ENCODE measurements at regions not wholly inside any gene's neighbourhood (a gene's known extent, or its start where the extent isn't known, plus 50 kb on each side); places are given as distances from the start of the nearest gene placed in this dataset.
"Not testable (repeated sequence)": the region's sequence is repeated elsewhere in the genome, so short reads cannot be mapped to it uniquely, and the experiment has no call there.

DNA sequence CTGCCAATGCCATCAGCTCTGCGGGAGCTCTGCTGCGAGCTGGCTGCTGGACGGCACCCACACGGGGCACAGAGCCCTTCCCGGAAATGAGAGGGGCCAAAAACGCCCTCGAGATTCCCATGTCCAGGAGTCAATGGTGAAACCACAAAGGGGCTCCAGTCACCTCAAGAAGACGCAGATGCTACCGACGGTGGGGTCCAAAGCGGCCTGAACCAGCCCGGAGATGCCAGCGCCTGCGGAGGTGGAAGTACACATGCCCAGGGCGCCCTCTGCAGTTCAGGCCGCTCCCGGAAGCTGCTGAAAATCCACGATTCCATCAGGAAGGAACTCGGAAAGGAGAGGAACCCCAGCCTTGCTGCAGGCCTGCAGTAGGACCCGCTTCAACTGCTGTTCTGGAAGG is 82.4 kb upstream of the SELENOP start:
- DNase-seq (ENCODE audit: low read depth): no peak

DNA sequence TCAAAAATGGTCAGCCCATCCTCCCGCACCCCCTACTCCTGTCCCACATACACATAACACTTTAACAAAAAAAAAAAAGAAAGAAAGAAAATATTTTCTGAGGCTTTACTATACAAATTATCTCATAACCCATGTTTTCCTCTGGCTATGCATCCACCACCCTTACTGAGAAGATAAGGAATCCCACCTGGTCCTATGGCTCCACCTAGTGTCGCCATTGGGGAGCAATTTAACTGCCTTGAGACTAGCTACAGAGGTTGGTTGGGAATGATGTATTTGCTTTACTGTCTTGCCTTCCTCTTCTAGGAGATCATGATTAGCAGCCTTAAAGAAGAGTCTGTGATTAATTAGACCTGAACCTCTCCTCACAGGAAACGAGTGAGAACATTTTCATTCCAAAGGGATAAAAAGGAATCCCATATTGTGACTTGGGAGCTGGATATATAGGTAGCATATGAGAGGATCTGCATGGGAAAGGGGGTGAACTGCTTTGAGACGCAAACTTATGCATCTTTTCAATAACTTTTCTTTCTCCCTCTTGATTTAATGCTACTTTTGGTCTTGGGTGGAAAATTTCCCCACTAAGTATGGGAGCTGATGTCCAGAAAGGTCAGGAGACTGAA is 77.7 kb upstream of the SELENOP start:
- DNase-seq (ENCODE audit: low read depth): peak; percentile 30

DNA sequence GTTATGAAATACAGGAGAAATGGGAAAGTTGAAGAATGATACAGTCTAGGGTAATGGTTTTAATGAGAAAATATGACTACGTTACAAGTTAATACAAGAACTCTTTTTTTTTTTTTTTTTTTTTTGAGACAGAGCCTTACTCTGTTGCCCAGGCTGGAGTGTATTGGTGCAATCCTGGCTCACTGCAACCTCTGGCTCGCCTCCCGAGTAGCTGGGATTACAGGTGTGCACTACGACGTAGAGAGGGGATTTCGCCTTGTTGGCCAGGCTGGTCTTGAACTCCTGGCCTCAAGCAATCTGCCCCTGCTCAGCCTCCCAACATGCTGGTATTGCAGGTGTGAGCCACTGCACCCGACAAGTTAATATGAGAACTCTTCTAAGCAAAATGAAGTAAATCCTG is 77.1 kb upstream of the SELENOP start:
- DNase-seq (ENCODE audit: low read depth): no peak

DNA sequence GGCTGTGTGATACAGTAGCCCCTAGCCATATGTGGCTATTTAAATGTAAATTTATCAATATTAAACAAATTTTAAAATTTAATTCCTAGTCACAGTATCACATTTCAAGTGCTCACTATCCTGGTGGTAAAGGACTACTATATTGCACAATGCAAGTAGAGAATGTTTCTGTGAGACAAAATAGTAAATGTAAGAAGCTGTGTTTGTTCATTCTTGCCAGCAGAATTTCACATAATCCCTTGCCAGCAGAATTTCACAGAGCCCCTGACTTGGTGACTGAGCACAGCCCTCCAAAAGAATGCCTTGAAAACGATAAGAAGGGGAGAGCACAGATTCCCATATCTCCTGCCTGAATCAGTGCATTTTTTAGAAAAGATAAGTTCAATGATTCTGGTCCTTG is 75.9 kb upstream of the SELENOP start:
- DNase-seq (ENCODE audit: low read depth): no peak

DNA sequence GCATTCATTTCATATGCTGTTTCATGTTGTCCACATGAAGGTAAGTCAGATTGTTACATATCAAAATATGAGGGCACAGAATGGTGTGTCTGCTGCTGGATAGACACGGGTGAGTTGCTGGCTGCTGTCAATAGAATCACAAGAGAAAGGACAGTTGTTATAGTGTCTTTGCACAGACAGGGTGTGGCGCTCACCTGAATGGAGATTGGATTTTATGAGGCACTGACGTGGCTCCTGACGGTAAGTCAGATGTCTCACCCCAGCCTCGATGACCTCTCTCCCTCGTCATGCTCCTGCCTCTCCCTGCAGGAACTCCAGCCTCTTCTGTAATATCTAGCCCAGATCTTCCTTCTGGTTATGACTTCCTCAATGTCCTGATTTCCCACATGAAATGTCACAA is 75.4 kb upstream of the SELENOP start:
- no peak for DNase-seq (ENCODE audit: low read depth)

DNA sequence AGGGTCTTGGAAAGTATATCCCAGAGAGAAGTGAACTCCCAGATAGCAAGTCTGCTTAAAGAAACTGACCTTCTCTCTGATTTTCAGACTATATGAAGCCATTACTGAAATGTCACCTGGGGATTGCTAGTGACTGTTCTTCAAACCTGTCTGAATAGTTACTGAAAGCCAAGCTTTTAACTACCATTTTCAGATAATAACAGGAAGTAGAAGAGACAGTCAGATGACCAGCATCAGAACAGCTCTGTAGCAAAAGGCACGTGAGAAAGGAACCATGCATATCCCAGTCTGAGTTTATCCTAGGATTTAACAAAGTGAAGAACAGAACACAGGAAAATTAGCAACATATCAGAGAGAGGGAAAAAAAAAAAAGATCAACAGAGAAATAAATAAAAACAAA is 74.9 kb upstream of the SELENOP start:
- no peak for DNase-seq (ENCODE audit: low read depth)

DNA sequence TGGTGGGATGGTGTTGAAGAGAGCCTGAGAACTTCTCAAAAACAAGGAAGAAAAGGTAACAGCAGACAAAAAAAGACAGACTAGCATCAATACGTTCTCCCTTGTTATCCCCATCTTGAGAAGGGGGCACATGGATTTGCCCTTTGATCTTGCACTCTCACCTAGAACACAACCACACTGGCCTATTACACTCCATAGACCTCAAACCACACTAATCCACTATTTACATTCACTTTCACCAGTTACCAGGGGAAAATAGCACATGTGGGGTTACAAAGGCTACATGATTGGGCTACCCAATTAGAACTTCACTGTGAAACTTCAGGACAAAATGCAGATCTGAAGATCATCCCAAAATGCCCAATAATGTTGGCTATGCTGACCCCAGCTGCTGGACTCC is 72.6 kb upstream of the SELENOP start:
- no peak for DNase-seq (ENCODE audit: low read depth)

DNA sequence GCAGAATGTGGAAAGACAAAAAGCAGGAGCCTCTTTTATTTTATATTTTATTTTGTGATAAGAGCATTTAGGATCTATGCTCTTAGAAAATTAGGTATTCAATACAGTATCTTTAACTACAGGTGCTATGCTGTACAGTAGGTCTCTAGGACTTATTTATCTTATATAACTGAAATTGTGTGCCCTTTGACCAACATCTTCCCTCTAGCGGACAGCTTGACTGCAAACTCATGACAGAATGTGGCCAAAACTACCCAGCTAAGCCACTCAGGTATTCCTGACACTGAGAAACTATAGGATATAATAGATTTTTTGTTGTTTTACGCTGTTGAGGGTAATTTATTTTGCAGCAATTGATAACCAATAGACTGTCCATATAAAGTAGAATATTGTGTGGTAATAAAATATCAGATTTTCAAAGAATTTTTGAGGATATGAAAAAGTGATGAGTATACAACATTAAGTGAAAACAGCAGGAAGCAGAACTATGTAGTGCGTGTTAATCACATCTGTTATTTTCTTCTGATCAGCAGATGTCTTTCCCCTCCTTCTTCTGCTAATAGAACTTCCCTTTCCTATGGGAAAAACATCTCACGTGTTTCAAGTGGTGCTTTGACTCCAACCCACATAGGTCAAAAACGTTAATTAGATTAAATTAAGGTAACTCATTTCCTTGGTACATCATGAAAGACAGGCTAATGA is 69.9 kb upstream of the SELENOP start:
- DNase-seq (ENCODE audit: low read depth): no peak

DNA sequence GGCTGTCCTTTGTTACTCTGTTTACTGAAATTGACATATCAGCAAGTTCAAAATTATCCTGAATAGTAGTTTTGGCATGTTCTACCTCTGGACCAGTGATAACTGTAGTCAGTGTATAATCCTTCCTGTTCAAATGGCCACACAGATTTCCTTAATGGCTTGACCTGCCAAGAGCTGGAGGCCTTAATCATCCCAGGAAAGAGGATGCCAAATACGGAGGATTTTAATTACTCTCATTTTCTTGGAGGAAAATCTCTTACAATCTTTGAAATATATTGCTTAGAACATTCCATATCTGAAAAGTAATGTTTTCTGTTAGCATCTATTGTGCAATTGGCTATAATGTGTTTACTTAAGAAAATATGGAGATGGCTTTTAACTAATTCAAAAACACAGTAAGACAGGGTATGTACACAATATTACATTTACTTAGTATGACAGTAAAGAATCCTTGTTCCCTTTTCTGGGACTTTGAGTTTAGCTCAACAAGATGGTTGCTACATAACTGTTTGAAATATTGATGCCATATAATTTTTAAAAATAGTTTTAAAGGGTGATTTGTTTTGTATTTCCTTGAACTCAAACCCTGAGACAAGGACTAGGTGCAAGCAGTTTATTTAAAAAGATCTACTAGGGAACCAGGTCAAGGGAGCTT is 68.9 kb upstream of the SELENOP start:
- DNase-seq (ENCODE audit: low read depth): no peak

DNA sequence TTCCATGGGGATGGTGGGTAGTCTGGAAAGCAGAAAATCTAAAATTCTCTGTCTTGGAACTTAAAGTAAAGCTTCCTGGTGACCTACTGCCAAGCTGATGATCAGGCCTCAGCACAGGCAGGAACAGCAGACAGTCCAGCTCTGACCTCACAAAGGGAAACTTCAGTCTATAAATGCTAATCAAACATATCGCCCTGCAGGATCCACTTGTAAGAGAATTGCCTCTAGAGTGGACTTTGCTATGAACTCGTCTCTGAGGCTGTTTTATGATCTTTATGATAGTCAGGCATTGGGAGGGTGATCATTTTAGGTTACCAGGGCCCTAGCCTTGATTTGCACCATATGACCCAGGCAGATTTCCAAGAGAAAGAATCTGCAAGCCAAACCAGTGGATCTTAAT is 67.6 kb upstream of the SELENOP start:
- no peak for DNase-seq (ENCODE audit: low read depth)

DNA sequence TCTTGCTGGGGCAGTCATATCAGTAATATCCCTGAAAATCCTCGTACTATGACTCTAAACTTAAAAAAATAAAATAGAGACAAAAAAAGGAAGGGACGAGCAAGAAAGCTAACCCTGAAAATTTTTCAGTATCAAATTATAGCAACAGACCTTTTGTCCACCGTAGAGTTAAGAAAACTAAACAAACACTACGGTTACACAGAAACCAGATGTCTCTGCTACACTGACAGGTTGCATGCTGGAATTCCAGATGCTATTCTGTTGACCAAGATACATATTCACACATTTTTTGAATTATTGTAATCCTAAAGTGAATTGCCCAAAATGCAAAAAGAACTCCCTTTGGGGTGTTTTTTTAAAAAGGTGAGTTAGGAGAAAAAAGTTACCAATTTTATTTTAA is 66.9 kb upstream of the SELENOP start:
- no peak for DNase-seq (ENCODE audit: low read depth)

DNA sequence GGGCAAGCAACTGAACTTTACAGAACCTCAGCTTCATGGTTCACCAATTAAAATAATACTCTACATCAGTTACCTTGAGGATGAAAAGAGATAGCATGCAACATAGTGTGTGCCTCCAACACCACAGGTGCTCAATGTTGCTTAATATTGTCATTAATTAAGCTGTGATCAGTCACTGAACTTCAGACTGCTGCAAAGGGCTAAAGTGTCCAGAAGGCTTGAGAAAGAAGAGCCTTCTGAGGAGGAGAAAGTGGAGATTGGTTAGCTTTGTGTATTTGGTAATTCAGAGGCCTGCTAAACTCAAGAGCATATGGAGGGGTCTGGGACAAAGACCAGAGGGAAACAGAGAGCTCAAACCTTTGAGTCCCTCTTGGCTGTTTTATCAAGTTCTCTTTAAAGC is 66.3 kb upstream of the SELENOP start:
- DNase-seq (ENCODE audit: low read depth): no peak

DNA sequence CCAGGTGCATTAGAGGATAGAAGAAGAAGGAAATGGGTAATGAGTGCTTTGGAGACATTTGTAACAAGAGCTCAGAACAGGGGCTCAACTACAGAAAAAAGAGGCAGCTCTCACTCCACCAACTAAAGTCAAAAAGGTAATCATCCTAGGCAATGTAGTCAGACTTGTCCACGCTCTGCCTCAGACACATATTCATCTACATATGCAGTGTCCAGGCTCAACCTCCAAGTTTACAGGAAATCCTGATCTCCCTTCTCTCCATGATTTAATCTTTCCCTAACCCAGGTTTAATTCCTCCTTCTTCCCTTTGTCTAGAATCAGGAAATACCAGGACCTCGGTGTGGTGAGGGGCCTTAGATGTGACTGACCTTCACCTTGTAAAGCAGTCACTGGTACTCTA is 65.7 kb upstream of the SELENOP start:
- DNase-seq (ENCODE audit: low read depth): no peak

DNA sequence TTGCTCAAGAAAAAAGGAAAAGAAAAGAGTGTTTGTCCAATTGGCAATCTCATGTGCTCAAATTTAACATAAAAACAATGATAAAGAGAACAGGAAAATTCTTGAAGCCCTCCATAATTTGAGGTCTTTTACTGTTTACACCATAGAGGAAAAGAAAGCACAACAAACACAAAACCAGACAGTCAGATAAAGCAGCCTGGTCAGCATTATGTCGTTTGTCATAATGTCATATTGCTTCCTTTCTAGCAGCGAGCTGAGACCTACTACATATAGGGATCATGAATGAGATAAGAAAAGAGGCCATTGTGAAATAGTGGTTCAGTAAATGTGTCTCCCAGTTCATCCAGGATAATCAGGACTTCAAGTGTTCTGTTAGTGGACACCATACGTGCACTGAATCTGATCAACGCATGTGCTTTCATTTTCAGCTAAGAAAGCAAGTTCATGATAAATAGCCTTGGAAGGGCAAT is 64.7 kb upstream of the SELENOP start:
- DNase-seq (ENCODE audit: low read depth): no peak

DNA sequence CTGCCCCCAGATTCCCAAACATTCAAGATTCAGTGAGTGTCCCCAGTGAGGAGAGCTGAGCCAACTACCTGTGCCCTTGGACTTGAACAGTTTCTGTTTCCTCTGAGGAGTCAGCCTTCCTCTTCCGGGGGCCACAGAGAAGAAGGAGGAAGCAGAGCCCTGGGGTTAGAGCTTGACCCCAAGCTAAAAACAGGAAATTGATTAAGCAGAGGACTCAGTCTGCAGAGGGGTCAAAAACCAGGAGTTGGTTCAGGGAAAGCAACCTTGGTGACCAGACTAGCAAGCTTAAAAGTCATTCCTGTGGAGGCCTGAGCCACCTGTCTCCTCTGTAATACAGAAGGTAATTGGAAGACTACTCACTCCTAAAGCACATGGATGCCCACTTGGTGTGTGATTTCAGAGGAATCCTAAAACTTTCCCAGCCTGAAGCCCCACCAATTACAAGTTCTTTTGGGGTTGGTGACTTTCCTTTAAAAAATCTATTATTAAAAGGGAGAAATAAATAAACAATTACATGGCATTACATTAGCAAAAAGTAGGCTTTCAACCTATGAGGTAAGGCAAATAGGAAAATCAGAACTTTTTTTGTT is 64.2 kb upstream of the SELENOP start:
- DNase-seq (ENCODE audit: low read depth): no peak

DNA sequence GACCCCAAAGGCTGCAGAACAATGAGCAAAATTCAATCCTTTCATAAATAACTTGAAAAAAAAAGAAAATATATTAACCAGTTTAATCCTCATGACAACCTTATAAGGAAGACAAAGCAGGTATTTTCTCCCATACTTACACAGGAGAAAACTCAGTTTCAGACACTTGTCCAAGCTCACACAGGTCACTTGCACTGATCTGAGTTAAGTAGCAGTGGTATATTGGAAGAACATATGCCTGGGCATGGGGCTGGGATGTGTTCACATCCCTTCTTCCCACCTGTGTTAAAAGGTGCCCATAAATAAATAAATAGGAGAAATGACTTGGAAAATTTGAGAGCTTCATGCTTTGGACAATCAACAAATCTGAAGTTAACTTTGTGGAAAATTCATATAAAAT is 63.5 kb upstream of the SELENOP start:
- DNase-seq (ENCODE audit: low read depth): no peak

DNA sequence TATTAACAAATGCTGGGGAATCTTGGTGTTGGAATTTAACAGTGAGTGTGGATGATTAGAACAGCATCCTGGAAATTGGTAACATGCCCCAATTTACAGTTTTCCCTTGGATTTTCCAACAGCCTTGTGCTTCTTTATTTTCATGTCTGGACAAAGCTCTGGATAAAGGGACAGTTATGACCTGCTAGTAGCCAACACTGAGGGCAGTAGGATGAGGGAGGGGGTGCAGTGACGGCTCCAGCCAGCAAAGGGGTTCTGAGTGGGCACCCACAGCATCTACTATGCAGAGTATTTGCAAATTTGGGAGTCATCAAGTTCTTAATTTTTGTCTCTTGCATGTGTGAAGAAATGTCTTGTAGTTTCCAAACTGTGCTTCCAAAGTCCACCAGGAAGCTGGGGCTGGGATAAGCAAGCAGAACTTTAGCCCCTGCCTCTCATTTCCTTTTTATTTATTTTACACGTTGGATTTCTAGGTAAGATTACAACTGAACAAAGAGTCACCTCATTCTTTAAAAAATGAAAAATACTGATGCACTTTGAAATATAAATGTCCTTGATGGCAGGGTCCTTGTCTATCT is 63.0 kb upstream of the SELENOP start:
- DNase-seq (ENCODE audit: low read depth): no peak

DNA sequence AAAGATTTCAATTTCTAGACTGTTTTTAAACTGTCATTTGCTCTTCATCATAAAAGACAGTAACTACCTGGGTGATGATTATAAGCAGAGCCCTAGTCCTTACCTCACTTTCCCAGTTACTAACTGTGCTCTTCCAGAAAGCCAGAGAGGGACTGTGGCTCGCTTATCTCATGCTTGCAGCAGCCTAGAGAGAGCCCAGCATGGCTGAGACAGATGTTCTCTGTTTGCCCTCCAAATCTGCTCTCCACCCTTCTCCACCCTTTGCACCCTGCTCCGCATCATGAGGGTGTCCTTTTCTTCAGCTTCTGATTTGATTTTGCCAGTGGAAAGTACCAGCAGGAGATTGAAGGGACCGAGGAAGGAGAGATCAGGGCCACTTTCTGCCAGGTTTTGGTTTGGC is 61.2 kb upstream of the SELENOP start:
- no peak for DNase-seq (ENCODE audit: low read depth)

DNA sequence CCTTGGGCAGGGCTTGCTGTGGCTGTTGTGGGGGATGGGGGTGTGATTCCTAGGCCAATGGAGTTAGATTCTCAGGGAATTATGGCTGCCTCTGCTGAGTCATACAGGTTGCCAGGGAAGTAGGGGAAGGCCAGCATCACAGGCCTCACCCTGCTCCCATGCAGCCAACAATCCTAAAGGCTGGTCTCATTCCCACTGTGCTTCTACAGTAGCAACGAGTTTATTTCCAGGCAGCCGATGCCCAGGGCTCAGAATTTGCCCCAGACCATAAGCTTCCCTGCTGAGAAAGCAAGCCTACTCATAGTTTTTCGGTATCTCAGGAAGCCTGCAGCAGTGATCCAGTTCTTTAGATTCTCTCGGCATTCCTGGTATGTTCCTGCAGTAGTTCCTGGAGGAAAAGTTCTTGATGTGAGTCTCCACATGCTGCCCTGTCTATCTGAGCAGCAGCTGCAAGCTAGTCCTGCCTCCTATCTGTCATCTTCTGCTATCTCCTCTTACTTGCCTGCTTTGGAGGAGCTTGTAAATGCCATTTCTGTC is 59.3 kb upstream of the SELENOP start:
- no peak for DNase-seq (ENCODE audit: low read depth)

DNA sequence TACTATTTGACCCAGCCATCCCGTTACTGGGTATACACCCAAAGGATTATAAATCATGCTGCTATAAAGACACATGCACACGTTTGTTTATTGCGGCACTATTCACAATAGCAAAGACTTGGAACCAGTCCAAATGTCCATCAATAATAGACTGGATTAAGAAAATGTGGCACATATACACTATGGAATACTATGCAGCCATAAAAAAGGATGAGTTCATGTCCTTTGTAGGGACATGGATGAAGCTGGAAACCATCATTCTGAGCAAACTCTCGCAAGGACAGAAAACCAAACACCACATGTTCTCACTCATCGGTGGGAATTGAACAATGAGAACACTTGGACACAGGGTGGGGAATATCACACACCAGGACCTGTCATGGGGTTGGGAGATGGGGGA is 56.7 kb upstream of the SELENOP start:
- DNase-seq (ENCODE audit: low read depth): not testable (repeated sequence)

DNA sequence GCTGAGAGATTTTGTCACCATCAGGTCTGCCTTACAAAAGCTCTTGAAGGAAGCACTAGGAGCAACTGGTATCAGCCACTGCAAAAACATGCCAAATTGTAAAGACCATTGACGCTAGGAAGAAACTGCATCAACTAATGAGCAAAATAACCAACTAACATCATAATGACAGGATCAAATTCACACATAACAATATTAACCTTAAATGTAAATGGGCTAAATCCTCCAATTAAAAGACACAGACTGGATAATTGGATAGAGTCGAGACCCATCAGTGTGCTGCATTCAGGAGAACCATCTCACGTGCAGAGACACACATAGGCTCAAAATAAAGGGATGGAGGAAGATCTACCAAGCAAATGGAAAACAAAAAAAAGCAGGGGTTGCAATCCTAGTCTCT is 53.1 kb upstream of the SELENOP start:
- DNase-seq (ENCODE audit: low read depth): not testable (repeated sequence)

Data from stimulated activated CD8-positive, alpha-beta memory T cell treated with anti-CD3 and anti-CD28 coated beads, Interleukin-15, amount 100 ng/mL, for 1 hour (primary cell).